GM21515 (cell line): ENCODE measurements at regions not wholly inside any gene's neighbourhood (a gene's known extent, or its start where the extent isn't known, plus 50 kb on each side); places are given as distances from the start of the nearest gene placed in this dataset.

Experiments
- ATAC-seq: cut with Tn5 transposase; IDR thresholded peaks from one replicate; pipeline ENCODE4 v1.9.1; 2021; ENCODE audit not compliant: unreplicated experiment

DNA sequence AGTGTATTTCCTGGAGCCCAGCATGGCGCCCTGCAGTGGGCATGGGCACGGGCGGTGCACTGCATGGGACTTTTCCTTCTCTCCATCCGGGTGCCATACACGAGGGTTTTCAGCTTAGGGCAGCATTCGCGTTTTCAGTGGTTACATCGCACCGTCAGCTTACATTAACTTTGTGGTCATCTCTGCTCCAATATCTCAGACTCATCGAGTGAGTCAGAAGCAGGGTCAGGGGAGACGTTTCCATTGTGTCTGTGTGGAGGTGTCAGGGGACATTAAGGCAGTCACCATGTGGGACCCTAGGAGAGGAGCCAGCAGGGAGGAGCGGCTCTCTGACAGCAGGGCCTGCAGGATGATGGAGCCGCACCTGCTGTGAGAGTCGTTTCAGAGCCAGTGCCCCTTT lies 541.0 kb downstream of the FGF9 start:
- no peak for ATAC-seq

DNA sequence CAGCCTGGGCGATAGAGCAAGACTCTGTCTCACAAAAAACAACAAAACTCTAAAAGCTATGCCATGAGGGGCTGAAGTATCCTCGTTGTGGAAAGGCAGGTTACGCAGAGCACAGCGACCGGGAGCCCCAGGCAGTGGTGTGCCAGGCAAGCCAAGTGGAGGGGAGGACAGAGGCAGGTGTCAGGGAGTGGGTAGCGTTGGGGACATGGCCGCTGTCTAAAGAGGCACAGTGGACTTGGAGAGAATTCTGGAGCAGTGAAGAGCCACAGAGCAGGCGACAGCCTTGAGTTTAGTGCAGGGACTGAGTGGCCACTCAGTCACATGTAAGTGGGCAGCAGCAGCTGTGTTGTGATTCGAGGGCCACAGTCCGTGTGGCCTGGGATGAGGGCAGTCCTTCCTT lies 541.7 kb downstream of the FGF9 start:
- ATAC-seq: no peak

DNA sequence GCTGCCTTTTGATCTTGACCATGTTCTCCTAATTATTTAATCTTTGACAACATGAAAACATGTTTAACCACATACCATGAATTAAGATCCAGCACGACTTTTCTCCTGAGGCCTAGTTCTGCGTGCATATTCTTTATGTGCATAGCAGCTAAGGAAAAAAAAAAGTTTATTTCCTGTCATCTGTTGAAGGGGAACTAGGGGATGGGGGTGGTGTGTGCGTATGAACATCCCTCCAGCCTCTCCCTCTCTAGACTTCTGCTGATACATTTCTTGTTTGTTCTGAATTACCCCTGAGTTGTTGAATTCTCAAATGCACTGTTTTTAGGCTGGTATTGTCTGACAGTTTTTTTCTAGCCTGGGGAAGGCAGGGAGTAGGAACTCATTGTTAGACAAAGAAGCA lies 543.3 kb downstream of the FGF9 start:
- no peak for ATAC-seq

DNA sequence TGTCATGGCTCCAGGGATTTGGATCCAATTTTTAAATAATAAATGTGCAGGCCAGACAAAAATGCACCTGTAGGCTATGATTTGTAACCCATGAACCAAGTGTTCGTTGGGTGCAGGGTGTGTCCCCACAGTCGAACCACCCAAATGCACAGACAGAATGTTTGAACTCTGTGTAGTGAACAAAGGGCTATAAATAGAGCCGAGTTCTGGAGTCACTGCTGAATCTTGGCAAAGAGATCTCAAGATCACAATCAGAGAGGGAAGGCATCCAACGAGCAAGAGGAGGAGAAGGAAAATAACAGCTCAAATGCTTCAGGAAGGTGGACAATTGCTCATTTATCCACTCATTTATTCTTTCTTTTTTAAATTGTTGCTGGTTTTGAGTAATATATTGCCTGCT lies 547.9 kb downstream of the FGF9 start:
- ATAC-seq: no peak

DNA sequence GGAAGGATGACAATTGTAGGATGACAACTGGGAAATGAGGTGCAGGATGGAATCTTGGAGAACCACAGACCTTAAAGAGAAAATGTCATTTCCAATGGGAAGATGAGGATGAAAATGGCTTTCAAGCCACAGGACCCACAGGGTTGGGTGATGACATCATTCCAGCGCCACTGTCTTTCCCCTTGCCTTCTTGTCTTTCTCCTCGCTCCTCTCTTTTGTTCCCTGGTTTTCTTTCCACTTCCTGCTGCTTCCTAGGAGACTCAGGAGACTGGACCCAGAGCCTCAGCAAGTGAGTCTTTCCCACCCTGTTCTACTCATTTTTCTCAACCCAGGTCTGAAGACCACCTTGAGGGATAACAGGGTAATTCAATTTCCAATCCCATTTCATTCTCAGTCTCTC lies 548.8 kb downstream of the FGF9 start:
- ATAC-seq: no peak

DNA sequence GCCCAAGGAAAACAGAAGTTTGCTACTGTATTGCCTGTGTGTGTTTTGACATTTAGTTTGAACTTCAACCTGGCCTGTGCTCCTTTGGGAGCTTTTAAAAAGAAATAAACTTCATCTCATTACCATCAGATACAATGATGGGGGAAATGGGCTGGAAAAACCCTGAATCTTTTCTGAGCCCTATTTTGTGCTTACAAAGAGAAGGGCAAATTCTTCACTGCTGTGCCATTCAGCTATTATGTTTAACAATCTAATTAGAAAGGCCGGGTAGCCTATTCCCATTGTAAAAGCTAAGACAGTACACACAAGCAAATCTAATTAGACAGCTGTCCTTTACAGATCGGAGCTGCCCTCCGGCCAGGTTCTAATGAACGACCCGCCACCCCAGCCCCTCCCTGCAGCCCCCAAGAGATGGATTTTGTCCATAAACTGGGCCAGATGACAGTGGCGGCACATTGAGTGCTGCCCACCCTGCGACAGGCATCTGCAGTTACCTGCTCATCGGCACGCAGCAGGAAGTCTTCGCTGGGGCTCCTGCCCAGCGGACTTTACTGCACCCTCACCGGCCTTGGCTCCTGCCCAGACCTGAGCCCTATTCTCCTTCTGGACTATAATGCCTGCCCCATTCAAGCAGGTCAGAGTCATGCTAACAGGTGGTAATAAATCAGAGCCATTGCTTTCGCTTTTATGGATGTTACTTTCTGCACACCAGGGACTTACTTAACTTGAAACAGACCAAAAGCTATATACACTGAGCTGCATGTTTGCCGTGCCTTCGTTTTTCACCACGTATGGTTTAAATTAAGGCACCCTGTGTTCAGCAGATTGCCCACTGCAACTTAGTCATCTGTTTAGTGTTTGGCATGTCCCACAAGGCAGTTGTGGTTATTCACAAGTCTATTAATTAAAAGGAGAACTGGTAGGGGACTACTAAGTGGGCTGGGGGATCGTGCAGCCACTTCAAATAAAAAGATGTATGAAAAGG lies 549.6 kb downstream of the FGF9 start:
- ATAC-seq: no peak

DNA sequence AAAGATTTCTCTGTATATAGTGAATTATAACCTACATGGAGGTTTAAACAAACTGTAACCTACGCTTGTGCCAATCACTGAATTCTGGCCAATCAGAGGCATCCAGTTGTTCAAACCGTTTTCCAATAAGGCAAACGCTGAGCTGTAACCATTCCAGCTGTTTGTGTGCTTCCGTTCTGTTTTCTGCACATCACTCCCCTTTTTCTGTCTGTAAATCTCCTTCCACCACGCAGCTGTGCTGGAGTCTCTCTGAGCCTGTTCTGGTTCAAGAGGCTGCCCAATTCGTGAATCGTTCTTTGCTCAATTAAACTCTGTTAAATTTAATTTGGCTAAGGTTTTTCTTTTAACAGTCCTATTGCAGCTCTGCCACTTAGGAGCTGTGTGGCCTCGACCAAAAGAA lies 552.5 kb downstream of the FGF9 start:
- no peak for ATAC-seq

DNA sequence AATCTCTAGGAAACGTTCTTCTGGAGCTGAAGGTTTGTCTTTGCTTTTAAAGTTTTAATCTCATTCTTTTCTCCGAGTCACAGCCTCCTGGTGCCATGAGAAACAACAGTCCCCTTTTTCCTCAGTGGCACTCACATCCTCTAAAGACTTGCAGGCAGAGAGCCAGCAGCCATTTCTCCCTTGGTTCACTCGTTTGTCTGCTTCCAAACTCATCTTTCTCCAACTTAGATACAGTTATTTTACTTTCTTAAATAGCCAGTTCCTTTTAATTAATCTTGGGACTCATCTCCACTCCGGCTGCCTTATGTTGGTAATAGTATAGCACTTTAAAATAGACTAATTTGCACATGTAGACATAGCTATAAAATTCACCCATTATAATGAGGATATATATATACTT lies 555.2 kb downstream of the FGF9 start:
- no peak for ATAC-seq

DNA sequence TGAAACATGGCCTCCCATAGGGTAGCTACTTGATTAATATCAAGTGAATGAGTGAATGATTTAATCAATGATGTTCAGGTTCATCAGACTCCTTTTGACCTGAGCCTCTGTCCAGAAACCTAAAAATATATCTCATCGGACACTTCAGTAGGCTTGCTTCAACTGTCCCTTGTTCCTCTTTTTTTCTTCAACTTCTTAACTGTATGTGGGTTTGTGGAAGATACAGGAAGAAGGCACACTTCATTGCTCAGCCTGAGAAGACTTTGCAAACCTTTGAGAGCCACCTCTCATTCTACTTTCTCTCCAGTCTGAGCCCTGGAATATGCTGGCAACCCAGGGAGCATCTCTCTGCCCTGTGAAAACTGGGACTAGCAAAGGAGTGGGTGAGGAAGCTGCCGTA lies 557.0 kb downstream of the FGF9 start:
- peak; percentile 72 for ATAC-seq

DNA sequence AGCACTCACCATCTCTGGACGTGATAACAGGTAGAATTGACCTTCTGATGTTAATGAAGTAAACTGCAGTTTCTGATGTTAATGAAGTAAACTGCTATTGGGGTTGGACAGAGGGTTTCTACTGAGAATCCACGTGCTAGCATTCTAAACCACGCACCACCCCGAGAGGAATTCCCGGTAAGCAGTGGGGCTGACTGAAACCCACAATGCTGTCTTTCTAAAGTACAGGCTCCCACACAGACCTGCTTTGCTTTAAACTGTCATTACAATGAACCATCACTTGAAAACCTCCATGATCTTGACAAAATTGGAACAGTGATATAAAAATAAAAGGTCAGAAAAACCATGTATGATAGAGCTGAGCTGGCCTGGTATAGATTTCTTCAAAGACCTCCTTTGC lies 559.0 kb downstream of the FGF9 start:
- ATAC-seq: no peak

DNA sequence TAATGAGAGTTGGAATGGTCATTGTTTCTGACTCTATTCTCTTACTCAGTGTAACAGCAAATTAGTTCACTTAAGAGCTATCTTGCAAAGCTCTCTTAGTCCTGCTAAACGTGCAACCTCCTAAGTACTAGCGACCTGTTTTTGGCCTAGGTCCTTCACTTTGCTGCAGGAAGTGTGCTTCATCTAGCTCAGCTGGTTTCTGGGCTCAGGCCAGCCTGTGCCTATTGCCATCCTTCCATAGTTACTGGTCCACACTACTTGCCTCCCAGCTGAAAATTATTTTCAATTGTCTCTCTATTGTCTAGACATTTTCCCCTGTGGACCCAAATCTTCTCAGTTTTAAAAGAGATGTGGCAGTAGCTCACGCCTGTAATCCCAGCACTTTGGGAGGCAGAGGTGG lies 561.3 kb downstream of the FGF9 start:
- no peak for ATAC-seq

DNA sequence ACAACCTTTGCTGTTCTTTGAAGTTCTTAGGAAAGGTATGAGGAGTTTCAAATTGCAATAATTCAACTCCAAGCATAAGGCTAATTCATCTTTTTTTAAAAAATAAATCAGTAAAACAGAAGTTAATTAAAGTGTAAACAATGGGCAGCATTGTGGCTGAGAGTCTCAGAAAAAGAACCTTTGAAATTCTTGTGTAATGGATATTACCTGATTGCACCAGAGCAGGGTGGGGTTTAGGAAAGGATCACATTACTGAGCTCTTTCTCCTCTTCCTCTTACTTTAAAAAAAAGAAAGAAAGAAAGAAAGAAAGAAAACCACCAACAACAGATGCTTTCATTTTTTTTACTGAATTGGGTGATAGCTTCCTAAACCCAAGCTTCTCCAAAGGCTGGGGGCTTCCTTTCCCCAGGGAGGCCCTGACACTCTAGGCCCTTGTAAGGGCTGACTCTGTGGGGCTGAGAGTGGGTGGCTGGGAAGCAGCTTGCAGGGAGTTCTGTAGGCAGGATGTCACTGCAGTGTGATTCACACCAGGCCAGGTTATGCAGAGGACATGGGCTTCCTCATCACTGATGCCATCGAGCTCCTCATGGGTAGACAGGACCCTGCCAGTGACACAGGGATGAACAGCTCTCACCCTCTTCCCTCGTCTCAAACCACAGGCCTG lies 564.5 kb downstream of the FGF9 start:
- no peak for ATAC-seq

DNA sequence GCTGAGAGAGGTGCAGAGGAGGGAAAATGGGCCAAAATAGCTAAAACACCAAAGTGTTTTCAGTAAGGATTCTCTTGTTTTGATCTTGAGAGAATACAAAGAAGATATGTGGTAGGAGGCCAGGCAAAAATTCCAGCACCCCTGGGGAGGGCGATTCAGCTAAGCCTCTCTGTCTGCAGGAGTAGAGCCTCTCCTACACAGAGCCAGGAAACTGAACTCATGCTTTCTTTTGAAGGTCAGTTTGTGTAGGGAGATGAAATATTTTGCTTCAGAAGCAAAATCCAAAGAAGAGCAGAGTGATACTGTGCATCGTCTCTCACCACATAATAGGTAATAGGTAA lies 565.0 kb downstream of the FGF9 start:
- ATAC-seq: no peak

DNA sequence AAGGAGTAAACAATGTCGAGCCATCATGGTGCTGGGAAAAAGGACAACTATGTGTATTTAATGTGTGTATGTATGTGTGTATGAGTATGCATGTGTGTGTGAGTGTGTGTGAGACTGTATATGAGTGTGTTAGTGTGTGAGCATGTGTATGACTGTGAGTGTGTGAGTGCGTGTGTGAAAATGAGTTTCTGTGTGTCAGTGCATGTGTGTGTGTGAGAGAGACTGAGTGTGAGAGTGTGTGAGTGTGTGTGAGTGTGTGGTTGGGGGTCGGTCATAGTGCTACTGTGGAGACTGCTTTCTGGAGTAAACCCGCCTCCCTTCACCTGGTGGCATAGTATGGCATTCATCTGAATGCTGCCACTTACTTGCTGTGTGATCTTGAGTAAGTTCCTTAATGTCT lies 567.4 kb downstream of the FGF9 start:
- ATAC-seq: no peak

DNA sequence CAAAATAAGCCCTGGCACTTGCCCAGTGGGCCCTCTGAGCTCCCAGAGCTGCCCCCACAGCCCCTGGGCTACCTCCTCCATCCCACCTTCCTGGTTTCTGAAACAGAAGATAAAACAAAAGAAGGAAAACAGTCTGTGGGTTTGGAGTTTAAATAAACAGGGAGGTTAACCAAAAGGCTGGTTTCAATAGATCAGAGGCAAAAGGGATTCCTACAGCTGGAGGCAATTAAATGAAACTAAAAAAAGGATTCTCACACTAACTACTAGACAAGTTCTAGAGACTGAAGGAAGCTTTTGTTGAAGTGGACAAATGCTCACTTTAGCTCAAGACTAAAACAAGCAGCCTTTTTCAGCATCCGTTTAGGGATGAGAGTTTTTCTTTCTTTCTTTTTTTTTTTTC lies 569.8 kb downstream of the FGF9 start:
- no peak for ATAC-seq

DNA sequence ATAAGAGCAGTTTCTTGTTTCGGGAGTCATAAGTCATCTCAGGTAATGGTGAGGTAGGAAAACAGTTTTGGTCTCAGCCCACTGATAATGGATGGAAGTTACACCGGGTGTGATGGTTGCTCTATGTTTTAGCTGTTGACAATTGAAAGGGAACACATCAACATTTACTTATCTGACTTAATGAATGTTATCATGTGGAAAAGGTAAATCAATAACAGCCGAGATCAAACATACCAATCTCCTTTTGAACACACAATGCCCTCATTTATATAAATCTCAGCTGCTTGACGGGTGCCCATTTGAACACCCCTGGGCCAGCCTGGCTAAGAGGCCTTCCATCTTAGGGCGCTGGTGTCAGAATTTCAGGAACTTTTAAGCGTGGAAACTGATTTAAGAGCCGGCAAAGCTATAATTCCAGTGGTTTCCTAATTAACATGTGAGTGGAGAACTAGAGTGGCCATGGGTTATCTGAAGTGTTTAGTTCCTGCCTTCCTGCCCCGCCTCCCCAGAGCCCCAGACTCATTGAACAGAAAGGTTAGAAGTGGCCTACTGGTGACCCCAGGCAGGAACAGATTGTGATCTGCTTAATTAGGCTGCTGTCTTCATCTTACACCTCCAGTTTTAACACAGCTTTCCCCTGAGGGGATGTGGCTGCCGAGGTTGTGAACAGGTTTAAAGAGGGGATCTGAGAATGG lies 572.7 kb downstream of the FGF9 start:
- ATAC-seq: no peak

DNA sequence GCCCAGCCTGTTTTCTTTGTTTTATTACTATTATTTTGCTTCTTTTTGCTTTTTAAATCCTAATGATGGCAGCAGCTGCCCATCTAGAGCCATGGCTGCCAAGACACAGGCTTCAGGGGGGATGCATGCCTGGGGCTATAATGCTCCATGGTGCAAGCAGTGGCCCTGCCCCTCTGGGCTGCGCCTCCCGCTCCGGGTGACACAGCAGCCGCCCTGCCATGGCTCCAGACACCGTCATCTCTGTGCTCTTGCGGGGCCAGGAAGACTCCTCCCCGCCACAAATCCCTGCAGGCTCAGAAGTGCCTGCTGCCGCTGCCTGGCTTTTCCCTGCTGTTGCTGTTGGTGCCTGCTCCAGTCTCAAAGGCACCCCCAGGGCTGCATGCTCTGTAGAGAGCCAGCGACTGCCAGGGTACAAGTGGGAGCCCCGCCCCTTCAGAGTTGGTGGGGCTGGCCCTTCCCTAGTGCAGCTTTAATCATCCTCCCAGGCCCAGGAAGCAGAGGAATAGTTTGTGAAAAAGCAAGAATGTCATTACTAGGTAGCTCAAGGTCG lies 581.5 kb downstream of the FGF9 start:
- no peak for ATAC-seq

DNA sequence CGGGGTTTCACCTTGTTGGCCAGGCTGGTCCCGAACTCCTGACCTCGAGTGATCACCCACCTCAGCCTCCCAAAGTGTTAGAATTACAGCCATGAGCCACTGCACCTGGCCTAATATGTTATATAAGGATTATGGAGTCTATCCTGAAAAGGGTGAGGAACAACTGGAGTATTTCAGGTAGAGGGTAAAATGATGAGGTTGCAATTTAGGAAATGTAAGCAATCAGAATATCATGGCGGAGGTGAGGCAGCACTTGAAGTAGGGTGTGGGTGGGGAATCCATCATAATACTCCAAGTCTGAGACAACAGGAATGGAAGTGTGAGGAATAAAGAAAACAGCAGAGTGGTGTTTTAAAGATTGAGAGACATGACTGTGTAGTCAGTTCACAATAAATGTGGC lies 582.2 kb downstream of the FGF9 start:
- ATAC-seq: no peak

DNA sequence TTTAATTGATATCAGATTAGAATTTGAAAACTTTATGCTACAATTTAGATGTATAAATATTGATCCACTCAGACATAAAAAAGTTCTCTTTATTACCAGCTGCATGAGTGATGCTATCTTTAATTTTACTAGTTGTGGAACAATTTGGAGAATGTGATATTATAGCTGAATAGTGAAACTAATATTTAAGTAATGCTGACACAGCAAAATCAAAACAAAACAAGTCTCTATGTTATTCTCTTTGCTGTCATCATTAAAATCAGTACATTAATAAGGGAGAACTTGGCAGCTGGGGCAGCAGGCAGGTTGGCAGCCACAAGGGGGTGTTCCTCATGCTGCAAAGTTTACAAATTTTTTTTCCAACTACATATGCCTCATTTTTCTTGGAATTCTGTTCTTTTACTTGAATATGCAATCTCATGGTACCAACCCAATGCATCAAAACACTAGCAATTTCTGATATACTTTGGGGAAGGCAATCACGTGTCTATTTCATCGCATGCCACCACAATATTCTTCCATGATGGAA lies 585.3 kb downstream of the FGF9 start:
- ATAC-seq: no peak

DNA sequence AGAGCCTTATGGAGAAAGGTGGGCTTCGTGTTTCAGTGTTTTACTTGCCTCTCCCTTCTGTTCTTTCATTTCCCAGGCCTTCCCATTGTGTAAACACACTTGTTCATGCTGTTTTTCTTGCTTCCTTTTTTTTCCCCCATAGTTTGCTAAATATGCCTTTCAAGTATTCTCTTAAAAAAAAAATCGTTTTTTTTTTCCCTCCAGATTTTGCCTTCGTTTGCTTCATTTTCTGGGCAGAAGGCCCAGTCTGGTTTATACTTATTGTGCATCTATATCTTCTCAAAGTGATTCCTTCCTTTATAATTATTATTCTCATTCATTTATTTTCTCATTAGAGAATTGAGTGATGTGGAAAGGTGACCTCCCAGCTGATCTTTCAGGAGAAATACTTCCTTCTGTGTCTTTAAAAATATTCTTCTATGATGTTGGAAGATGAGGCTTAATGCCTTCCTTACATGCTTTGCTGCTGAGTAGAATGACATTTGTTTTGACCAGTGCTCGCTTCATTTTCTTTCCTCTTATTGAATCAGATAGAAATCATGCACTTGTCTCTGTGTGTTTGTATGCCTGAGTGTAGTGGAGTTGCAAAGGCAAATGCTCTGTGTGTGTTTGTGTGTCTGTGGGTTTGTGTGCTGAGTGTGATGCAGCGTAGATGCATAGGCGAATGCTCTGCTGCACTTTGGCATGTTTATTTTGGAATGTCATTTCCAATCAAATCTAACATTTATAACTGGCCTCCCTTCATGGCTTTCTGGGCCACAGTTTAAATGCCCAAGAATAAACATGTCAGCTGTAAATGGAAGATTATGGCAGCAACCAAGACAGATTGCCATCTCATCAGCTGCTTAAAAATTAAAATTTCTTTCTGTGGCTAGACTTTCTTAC lies 591.4 kb downstream of the FGF9 start:
- no peak for ATAC-seq
